NCI-H82 treated with DMSO at 0.1 percent for 48 hours (cell line): ENCODE measurements at regions not wholly inside any gene's neighbourhood (a gene's known extent, or its start where the extent isn't known, plus 50 kb on each side); places are given as distances from the start of the nearest gene placed in this dataset.
"Not testable (repeated sequence)": the region's sequence is repeated elsewhere in the genome, so short reads cannot be mapped to it uniquely, and the experiment has no call there.

Experiments
- DNase-seq: peaks from one replicate; lab custom pipeline; 2025; ENCODE audit not compliant: unreplicated experiment; lab: John Stamatoyannopoulos, UW

DNA sequence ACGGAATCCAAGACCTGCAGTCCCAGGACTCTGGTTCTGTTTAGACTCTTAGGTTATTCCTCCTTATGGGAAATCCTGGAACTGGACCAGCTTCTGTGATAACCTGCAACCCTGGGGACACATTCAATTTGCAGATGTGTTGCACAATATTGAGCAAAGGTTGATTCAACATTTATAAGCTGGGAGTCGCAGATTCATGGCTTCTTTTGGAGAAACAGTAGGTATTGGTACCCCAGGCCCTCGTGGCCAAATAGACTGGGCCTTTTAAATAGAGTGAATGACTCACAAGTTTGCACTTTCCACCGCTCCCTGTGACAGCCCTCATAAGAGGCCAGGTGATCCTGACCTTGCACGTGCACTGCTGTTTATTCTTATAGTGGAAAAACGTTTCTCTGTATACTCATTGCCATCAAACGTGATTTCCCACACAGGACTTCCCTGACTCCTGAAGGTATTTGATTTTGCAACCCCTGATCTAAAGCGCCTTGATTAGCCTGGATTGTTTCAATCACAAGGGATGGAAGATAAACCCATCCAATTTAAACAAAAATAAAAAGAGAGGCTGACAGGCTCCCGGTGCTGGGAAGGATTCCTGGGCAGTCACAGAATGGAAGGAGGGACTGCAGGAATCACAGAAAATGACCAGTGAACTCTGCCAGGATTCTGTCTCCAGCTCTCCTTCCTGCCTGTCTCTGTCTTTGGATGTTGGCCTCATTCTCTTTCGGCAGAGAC is 98.0 kb downstream of the VCPKMT start:
- no peak for DNase-seq

DNA sequence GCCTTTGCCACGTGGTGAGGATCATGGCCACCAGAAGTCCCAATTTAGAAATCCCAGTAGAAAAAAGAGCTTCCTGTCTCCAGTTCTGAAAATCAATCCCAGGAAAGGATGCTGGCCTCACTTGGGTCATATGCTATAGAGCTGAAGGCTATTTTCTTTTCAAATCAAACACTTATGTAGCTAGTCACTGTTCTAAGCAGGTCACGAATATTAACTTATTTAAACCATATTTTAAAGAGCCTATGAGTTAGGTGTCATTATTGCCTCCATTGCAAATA is 97.5 kb downstream of the VCPKMT start:
- no peak for DNase-seq

GRCh38 chr14:50020184-50020583 is 96.2 kb downstream of the VCPKMT start:
- DNase-seq = no peak

DNA sequence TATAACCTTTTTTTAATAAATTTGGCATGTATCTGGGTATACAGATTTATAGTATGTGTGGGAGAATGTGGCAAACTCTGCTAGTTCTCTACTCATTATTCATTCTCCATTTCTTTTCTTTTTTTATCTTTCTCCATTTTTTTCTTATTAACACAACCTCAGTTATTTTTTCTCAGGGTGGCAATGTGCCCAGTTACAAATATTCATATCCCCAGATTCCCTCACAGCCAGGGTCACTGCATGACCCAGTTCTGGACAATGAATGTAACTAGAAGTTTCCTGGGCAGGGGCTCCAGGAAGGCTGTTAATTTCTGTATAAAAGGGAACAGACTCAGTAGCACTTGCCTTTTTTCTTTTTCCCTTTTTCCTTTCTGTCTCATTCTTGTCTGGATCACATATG is 95.6 kb downstream of the VCPKMT start:
- no peak for DNase-seq

DNA sequence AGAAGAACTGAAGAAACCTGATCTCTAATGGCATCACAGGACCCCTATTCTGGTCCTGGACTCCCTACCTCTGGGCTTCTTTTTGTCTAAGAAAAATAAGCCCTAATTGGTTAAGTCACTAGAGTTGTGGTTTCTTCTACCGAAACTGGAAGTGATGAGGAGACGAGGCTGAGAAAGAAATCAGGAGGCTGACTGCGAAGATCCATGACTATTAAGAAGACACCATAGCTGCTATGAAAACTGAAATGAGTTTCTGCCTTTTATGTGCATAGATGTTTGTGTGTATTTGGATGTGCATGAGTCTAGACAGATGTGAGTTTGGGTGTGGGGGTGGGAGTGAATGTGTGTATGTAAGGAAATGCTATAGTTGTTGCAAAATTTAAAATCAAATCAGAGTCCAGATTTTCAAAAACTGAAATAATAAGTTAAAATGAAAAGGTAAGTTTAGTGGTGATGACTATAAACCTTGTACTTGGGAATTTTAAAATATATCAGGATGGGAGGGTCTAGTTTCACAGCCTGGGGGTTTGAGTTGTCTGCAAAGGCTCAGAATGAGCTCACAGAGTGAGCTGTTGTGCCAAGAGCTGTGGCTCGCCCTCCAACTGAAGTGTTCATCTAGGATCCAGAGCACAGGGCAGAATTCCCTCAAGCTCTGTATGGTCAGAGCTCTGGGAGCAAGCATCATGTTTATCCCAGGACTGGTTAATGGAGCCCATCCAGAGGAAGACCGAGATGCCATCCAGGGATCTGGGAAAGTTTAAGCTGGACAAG is 94.9 kb downstream of the VCPKMT start:
- no peak for DNase-seq

GRCh38 chr14:50022661-50023060 is 93.7 kb downstream of the VCPKMT start:
- no peak for DNase-seq

DNA sequence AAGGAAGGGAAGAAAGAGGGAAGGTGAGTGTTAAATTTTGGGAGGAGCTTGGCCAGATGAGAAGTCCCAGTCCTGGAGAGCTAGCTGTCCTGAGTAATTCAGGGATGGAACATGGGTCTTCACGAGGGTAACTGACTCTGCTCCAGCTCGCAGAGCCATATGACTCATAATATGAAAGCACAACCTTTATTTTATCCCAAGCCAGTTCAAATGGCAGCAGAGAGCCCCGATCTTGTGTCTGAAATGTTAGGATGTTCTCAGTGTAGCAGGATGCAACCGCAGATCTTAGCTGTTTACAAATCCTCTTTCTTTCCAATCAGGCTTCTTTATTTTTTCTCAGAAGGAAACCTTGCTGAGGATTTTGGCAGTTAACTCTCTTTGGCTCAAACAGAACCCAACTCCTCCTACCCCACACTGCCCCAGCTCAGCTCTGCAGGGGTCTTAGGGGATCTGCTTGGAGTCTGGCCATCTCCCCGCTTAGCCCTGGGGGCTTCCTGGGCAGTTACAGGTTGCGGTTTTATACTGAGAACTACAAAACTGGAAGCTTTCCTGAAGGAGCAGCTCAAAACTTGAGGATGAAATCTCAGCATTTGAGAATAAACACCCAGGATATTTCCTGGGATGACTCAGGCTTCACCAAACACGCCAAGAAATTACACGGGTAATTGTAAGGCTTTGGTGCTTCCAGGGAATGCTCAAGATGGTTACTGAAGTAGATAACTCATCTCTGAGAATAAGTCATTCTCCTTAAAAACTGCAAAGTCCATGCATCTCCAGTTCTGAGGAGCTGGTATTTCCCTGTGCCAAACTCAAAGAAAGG is 92.5 kb downstream of the VCPKMT start:
- DNase-seq = no peak

DNA sequence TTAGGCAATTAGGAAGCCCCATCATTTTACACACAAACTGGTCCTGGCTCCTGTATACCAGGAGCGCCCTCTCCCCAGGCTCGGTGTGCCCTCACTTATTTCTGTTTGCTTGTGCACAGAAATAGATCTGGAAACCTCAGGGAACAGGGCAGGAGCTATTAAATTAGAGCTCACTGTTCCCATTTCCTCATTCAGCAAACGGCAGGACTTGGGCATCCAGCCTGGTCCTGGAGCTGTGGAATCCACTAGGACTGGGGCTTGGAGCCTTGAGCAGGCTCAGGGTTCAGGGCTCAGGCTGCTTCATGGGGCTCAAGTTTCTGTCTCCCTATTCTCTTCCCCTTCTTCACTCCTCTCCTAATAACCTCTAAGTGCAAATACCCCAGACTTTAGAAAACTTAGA is 91.3 kb downstream of the VCPKMT start:
- DNase-seq = no peak

- no peak for DNase-seq
Observed at GRCh38 chr14:50025776-50026175, 90.6 kb downstream of the VCPKMT start.

GRCh38 chr14:50026396-50026795 is 90.0 kb downstream of the VCPKMT start:
- DNase-seq = no peak

GRCh38 chr14:50027816-50028215 is 88.6 kb downstream of the VCPKMT start:
- no peak for DNase-seq

DNA sequence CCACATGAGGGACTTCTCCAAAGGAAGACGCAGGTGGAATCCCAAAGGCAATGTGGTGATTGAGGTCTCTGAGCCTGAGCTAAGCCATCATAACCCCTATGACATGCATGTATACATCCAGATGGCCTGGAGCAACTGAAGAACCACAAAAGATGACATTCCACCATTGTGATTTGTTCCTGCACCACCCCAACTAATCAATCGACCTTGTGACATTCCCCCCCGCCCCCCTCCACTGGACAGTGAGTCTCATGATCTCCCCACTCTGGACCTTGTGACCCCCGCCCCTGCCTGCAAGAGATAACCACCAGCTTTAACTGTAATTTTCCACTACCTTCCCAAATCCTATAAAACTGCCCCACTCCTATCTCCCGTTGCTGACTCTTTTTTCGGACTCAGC is 87.9 kb downstream of the VCPKMT start:
- no peak for DNase-seq

DNA sequence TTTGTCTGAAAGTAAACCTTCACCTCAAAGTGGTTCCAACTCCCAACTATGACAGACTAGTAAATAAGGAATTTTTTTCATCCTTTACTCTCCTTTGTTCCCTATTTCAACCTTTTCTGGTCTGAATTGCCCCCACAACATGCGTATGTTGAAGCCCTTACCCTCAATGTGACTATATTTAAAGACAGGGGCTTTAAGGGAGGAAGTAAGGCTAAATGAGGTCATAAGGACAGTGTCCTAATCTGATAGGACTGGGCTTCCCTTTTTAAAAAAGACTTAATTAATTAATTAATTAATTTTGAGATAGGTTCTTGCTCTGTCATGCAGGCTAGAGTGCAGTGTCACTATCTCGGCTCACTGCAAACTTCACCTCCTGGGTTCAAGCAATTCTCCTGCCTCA is 86.3 kb downstream of the VCPKMT start:
- DNase-seq = no peak

GRCh38 chr14:50030911-50031310 is 85.5 kb downstream of the VCPKMT start:
- DNase-seq = not testable (repeated sequence)

DNA sequence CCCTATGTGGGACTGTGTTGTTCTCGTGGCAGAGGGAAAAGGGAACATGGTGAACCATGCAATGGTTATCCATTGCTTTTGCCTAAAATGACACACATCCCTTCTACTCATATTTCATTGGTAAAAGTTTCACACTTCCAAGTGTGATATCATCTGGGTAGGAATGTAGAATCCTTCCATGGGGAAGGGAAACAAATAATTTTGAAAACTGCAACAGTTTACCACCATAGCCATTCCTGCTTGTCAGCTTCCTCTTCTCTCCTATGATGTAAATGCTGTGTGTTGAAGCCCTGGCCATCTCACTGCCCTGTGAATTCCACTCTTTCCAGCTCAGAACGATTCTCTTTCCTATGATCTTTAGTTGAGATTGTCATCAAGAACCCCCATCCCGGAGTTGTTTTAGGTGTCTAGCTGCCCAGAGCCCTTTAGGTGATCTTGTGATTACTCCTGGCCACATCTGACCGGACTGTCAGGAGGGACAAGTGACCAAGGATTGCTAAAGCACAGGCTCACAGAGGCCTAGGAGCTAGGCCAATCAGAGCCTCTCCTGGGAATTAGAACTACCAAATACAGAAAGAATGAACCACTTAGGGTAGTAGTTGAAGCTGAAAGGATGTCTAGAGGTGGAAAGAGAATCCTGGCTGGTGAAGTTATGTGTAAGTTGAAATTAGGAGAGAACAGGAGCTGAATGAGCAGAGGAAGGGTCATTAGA is 84.6 kb downstream of the VCPKMT start:
- DNase-seq = no peak

GRCh38 chr14:50032462-50033167 is 83.8 kb downstream of the VCPKMT start:
- not testable (repeated sequence) for DNase-seq

DNA sequence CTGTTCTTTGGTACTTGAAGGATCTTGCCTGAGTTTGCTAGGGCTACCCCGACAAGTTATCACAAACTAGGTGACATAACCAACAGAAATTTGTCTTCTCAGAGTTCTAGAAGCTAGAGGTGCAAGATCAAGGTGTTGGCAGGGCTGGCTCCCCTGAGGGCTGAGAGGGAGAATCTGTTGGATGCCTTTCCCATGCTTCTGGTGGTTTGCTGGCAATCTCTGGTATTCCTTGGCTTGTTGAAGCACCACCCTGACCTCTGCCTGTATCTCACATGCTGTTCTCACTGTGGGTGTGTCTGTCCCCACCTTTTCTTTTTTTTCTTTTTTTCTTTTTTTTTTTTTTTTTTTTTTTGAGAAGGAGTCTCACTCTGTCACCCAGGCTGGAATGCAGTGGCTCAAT is 81.2 kb downstream of the VCPKMT start:
- no peak for DNase-seq

DNA sequence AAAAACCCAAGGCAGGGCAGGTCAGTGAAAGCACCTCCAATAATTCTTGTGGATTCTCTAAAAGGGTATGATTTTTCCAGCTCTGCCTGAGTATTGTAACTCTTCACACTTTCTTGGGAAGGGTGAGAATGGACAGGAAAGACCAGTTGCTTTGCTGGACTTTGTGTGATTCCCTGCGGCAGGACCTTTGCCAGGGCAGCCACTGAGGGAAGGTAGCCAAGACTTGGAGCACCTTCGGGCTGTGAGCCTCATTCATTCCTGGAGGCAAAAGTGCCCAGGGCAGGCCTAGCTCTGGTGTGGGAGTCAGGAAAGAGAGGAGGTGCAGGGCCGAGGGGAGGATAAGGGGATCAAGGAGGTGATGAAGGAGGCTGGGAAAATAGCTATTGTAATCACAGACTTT is 80.2 kb downstream of the VCPKMT start:
- DNase-seq = no peak

GRCh38 chr14:50036637-50037036 is 79.7 kb downstream of the VCPKMT start:
- no peak for DNase-seq

GRCh38 chr14:50037240-50037639 is 79.1 kb downstream of the VCPKMT start:
- no peak for DNase-seq

DNA sequence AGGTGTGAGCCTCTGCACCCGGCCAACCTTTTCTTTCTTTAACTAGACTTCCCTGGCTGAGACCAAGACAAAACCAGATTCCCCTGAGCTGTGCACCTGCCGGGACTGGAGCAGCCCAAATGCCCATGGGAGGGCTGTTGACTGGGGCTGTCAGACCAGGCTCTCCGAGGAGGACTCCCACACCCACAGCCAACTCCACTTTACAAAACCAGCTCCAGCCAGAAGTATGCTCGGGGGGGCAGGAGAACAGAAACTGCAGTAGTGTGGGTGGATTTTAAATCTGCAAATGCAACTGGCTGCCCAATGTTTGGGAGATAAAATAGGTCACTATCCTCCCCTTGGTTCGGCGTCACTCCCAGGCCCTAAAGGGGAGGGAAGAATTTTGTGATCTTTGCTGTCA is 78.5 kb downstream of the VCPKMT start:
- DNase-seq = no peak
